ENCODE measurements at regions not wholly inside any gene's neighbourhood (a gene's known extent, or its start where the extent isn't known, plus 50 kb on each side); places are given as distances from the start of the nearest gene placed in this dataset.

DNA sequence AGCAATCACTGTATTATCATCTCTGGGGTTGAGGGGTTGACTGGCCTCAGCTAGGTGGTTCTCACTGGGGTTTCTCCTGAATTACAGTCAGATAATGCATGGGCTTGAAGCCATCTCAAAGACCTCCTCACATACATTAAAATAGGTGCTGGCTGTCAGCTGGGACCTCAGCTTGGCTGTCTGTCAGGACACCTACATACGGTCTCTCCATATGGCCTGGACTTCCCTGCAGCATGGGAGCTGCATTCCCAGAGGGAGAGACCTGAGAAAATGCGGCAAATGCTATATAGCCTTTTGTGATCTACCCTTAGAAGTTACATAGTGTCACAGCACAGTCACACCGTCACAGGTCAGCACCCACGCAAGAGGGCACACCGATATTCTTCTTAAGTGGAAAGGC is 93.6 kb downstream of the TSEN15 start:
- TF ChIP-seq, protein P1, sequence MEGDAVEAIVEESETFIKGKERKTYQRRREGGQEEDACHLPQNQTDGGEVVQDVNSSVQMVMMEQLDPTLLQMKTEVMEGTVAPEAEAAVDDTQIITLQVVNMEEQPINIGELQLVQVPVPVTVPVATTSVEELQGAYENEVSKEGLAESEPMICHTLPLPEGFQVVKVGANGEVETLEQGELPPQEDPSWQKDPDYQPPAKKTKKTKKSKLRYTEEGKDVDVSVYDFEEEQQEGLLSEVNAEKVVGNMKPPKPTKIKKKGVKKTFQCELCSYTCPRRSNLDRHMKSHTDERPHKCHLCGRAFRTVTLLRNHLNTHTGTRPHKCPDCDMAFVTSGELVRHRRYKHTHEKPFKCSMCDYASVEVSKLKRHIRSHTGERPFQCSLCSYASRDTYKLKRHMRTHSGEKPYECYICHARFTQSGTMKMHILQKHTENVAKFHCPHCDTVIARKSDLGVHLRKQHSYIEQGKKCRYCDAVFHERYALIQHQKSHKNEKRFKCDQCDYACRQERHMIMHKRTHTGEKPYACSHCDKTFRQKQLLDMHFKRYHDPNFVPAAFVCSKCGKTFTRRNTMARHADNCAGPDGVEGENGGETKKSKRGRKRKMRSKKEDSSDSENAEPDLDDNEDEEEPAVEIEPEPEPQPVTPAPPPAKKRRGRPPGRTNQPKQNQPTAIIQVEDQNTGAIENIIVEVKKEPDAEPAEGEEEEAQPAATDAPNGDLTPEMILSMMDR (tag by site-specific recombination; IDR thresholded peaks at IDR 0.05): no peak
- TF ChIP-seq KLF10 (tag by site-specific recombination; IDR thresholded peaks at IDR 0.05) (no peak), ZNF23 (tag by site-specific recombination; IDR thresholded peaks at IDR 0.05; ENCODE audit: borderline replicate concordance) (no peak), YY1 (tag by site-specific recombination; IDR thresholded peaks at IDR 0.05) (no peak), ZNF274 (IDR thresholded peaks at IDR 0.05; ENCODE audit: low read length) (no peak), ZNF274 (tag by site-specific recombination; IDR thresholded peaks at IDR 0.05; ENCODE audit: borderline replicate concordance) (no peak), TRIM28 (IDR thresholded peaks at IDR 0.05; ENCODE audit: borderline replicate concordance, low read length) (no peak), MEIS1 (CRISPR knock-in tag; IDR thresholded peaks at IDR 0.05; ENCODE audit: borderline replicate concordance) (no peak), ZNF423 (tag by site-specific recombination; IDR thresholded peaks at IDR 0.05) (no peak)
- TF ChIP-seq, protein P2, sequence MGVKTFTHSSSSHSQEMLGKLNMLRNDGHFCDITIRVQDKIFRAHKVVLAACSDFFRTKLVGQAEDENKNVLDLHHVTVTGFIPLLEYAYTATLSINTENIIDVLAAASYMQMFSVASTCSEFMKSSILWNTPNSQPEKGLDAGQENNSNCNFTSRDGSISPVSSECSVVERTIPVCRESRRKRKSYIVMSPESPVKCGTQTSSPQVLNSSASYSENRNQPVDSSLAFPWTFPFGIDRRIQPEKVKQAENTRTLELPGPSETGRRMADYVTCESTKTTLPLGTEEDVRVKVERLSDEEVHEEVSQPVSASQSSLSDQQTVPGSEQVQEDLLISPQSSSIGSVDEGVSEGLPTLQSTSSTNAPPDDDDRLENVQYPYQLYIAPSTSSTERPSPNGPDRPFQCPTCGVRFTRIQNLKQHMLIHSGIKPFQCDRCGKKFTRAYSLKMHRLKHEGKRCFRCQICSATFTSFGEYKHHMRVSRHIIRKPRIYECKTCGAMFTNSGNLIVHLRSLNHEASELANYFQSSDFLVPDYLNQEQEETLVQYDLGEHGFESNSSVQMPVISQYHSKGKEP (tag by site-specific recombination; IDR thresholded peaks at IDR 0.05): no peak
- TF ChIP-seq, protein P3, sequence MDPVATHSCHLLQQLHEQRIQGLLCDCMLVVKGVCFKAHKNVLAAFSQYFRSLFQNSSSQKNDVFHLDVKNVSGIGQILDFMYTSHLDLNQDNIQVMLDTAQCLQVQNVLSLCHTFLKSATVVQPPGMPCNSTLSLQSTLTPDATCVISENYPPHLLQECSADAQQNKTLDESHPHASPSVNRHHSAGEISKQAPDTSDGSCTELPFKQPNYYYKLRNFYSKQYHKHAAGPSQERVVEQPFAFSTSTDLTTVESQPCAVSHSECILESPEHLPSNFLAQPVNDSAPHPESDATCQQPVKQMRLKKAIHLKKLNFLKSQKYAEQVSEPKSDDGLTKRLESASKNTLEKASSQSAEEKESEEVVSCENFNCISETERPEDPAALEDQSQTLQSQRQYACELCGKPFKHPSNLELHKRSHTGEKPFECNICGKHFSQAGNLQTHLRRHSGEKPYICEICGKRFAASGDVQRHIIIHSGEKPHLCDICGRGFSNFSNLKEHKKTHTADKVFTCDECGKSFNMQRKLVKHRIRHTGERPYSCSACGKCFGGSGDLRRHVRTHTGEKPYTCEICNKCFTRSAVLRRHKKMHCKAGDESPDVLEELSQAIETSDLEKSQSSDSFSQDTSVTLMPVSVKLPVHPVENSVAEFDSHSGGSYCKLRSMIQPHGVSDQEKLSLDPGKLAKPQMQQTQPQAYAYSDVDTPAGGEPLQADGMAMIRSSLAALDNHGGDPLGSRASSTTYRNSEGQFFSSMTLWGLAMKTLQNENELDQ (tag by site-specific recombination; IDR thresholded peaks at IDR 0.05; ENCODE audit: low read depth): no peak
- TF ChIP-seq, protein P4, sequence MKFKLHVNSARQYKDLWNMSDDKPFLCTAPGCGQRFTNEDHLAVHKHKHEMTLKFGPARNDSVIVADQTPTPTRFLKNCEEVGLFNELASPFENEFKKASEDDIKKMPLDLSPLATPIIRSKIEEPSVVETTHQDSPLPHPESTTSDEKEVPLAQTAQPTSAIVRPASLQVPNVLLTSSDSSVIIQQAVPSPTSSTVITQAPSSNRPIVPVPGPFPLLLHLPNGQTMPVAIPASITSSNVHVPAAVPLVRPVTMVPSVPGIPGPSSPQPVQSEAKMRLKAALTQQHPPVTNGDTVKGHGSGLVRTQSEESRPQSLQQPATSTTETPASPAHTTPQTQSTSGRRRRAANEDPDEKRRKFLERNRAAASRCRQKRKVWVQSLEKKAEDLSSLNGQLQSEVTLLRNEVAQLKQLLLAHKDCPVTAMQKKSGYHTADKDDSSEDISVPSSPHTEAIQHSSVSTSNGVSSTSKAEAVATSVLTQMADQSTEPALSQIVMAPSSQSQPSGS (tag by site-specific recombination; IDR thresholded peaks at IDR 0.05; ENCODE audit: low read depth): no peak
